Tibial artery (tissue), 4 donors: ENCODE measurements at regions not wholly inside any gene's neighbourhood (a gene's known extent, or its start where the extent isn't known, plus 50 kb on each side); places are given as distances from the start of the nearest gene placed in this dataset.
"Not testable (repeated sequence)": the region's sequence is repeated elsewhere in the genome, so short reads cannot be mapped to it uniquely, and the experiment has no call there.

Source experiments
- DNase-seq, 2 donors: peaks; one replicate each; pipeline ENCODE4 v3.0.0-alpha.2; 2019
- H3K27ac ChIP-seq, 2 donors: fragments of 200-600 bp; sonication (generic) in 1 of 2; 1 replicate in 1 of 2; 2 replicates in 1 of 2; pipeline ENCODE4 v1.5.1; 2018 to 2019; ENCODE audit warnings: mild to moderate bottlenecking in 1 of 2
- H3K27me3 ChIP-seq, 2 donors: fragments of 200-600 bp; sonication (generic) in 1 of 2; one replicate each; pipeline versions ENCODE4 v1.5.1 to v1.6.0; 2016 to 2019
- H3K36me3 ChIP-seq, 3 donors: fragments of 200-600 bp; sonication (generic) in 2 of 3; one replicate each; pipeline ENCODE4 v1.5.1; 2016 to 2019; ENCODE audit warnings: mild to moderate bottlenecking in 2 of 3
- H3K4me1 ChIP-seq, 4 donors: fragments of 200-600 bp; sonication (generic) in 2 of 4; 1 replicate in 3 of 4; 2 replicates in 1 of 4; pipeline ENCODE4 v1.5.1; 2016 to 2019
- H3K4me3 ChIP-seq, 2 donors: fragments of 200-600 bp; sonication (generic) in 1 of 2; 1 replicate in 1 of 2; 2 replicates in 1 of 2; pipeline ENCODE4 v1.5.1; 2018 to 2019; ENCODE audit warnings: mild to moderate bottlenecking in 2 of 2
- H3K9me3 ChIP-seq, 3 donors: fragments of 200-600 bp; sonication (generic) in 1 of 3; one replicate each; pipeline ENCODE4 v1.5.1; 2016 to 2019
- CTCF ChIP-seq, 2 experiments: fragments of 200-600 bp in 1 of 2; fragments of 450-650 bp in 1 of 2; IDR thresholded peaks; one replicate each; pipeline ENCODE4 v1.5.1; 2017 to 2019; ENCODE audit warnings: antibody characterized with exemption in 2 of 2, mild to moderate bottlenecking in 1 of 2, moderate library complexity in 1 of 2
- intact Hi-C: fragments of 100-400 bp; cut with DNase I; formaldehyde crosslinking; loops from one replicate; pipeline ENCODE4 v1.15.0; 2023; ENCODE audit warnings: low total_unique reads

- intact Hi-C loops = no loop called here
Measured at GRCh38 chr1:60655679-60656355, 426.5 kb upstream of the NFIA start.

GRCh38 chr1:60640033-60640551 lies 442.3 kb upstream of the NFIA start:
- DNase-seq, H3K27me3 ChIP-seq, intact Hi-C loops, H3K27ac ChIP-seq, H3K4me1 ChIP-seq, H3K4me3 ChIP-seq, H3K9me3 ChIP-seq, H3K36me3 ChIP-seq: not testable (repeated sequence)

More at GRCh38 chr1:60655679-60656355, 426.5 kb upstream of the NFIA start:
- H3K36me3 ChIP-seq = no peaks in the 10 kb centered on the region
- peaks cover 0 to 6% (median 0%) of the 10 kb centered on the region in 3 donors for H3K9me3 ChIP-seq
- no peak for DNase-seq
- no peaks in the 10 kb centered on the region for H3K4me1 ChIP-seq
- no peak for TF ChIP-seq CTCF (IDR thresholded peaks at IDR 0.05)
- H3K27me3 ChIP-seq = no peaks in the 10 kb centered on the region
- H3K27ac ChIP-seq = no peak overlapping the region
- H3K4me3 ChIP-seq = no peak overlapping the region

- no peaks in the 10 kb centered on the region for H3K9me3 ChIP-seq
- DNase-seq = no peak
- intact Hi-C loops = no loop called here
- H3K4me1 ChIP-seq = no peaks in the 10 kb centered on the region
- no peaks in the 10 kb centered on the region for H3K36me3 ChIP-seq
- no peaks in the 10 kb centered on the region for H3K27me3 ChIP-seq
- TF ChIP-seq CTCF (IDR thresholded peaks at IDR 0.05) = no peak
- no peak overlapping the region for H3K4me3 ChIP-seq
- no peak overlapping the region for H3K27ac ChIP-seq
Measured at GRCh38 chr1:60639287-60639686, 443.1 kb upstream of the NFIA start.

- Histone ChIP-seq H3K27ac (no peak overlapping the region), H3K36me3 (no peaks in the 10 kb centered on the region), H3K9me3 (no peaks in the 10 kb centered on the region), H3K4me1 (no peaks in the 10 kb centered on the region), H3K4me3 (no peak overlapping the region), H3K27me3 (no peaks in the 10 kb centered on the region)
- intact Hi-C loops = no loop called here
- no peak for DNase-seq
- TF ChIP-seq CTCF (IDR thresholded peaks at IDR 0.05) = no peak
Measured at GRCh38 chr1:60637651-60638050, 444.7 kb upstream of the NFIA start.

- no peak for TF ChIP-seq CTCF (IDR thresholded peaks at IDR 0.05)
- Histone ChIP-seq H3K9me3 (no peaks in the 10 kb centered on the region), H3K27me3 (no peaks in the 10 kb centered on the region), H3K27ac (no peak overlapping the region), H3K36me3 (no peaks in the 10 kb centered on the region), H3K4me3 (no peak overlapping the region), H3K4me1 (no peaks in the 10 kb centered on the region)
- DNase-seq = no peak
- intact Hi-C loops = no loop called here
Measured at GRCh38 chr1:60636946-60637345, 445.4 kb upstream of the NFIA start.

GRCh38 chr1:60634106-60634505 lies 448.3 kb upstream of the NFIA start:
- H3K27ac ChIP-seq = no peak overlapping the region
- no peaks in the 10 kb centered on the region for H3K4me1 ChIP-seq
- no peaks in the 10 kb centered on the region for H3K36me3 ChIP-seq
- no peaks in the 10 kb centered on the region for H3K27me3 ChIP-seq
- intact Hi-C loops = no loop called here
- H3K9me3 ChIP-seq = no peaks in the 10 kb centered on the region
- no peak for TF ChIP-seq CTCF (IDR thresholded peaks at IDR 0.05)
- DNase-seq = no peak
- no peak overlapping the region for H3K4me3 ChIP-seq
